ENCODE measurements at regions not wholly inside any gene's neighbourhood (a gene's known extent, or its start where the extent isn't known, plus 50 kb on each side); places are given as distances from the start of the nearest gene placed in this dataset.

DNA sequence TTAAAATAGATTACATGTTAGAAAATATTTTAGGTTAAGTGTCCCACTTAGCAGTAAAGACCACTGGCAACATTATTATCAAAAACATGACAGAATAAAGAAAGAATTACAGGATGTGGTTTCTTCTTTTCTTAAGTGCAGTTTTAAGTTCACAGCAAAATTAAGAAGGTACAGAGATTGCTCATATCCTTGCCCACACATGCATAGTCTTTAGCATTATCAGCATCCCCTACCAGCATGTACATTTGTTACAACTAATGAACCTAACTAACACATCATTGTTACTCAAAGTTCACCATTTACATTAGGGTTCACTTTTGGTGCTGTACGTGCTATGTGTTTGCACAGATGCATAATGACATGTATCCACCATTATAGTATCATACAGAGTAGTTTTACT lies 837.7 kb upstream of the CDH9 start:
- TF ChIP-seq NFIC (IDR thresholded peaks at IDR 0.05), result no peak
- no peak for TF ChIP-seq ZBTB7A (IDR thresholded peaks at IDR 0.05; ENCODE audit: low read depth)
- TF ChIP-seq REST (IDR thresholded peaks at IDR 0.05; ENCODE audit: low read depth), result no peak
- no peak for TF ChIP-seq TCF12 (IDR thresholded peaks at IDR 0.05; ENCODE audit: low read depth)
- no peak for TF ChIP-seq RAD21 (IDR thresholded peaks at IDR 0.05; ENCODE audit: low read depth)
- no peak for TF ChIP-seq CEBPB (IDR thresholded peaks at IDR 0.05)
- no peak for TF ChIP-seq TAF1 (IDR thresholded peaks at IDR 0.05; ENCODE audit: low read depth)
- TF ChIP-seq FOXM1 (IDR thresholded peaks at IDR 0.05; ENCODE audit: borderline replicate concordance, low read depth), result no peak

DNA sequence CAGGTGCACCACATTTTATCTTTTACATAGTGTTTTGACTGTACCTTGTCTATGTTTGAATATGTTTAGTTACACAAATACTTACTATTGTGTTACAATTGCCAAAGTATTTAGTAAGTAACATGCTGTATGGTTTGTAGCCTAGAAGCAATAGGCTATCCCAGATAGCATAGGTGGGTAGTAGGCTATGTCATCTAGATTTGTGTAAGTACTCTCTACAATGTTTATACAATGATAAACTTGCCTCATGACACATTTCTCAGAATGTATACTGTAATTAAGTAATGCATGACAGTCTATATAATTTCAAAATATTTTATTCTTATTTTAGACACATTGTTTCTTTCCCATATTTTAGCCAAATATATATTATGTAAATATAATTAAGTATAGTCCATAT lies 836.8 kb upstream of the CDH9 start:
- TF ChIP-seq TAF1 (IDR thresholded peaks at IDR 0.05; ENCODE audit: low read depth) (no peak), TCF12 (IDR thresholded peaks at IDR 0.05; ENCODE audit: low read depth) (no peak), CEBPB (IDR thresholded peaks at IDR 0.05) (no peak), NFIC (IDR thresholded peaks at IDR 0.05) (no peak), ZBTB7A (IDR thresholded peaks at IDR 0.05; ENCODE audit: low read depth) (no peak), YY1 (IDR thresholded peaks at IDR 0.05; ENCODE audit: low read depth) (no peak), REST (IDR thresholded peaks at IDR 0.05; ENCODE audit: low read depth) (no peak), USF1 (IDR thresholded peaks at IDR 0.05) (no peak), FOXM1 (IDR thresholded peaks at IDR 0.05; ENCODE audit: borderline replicate concordance, low read depth) (no peak), EGR1 (IDR thresholded peaks at IDR 0.05) (no peak), TEAD4 (IDR thresholded peaks at IDR 0.05) (no peak), EP300 (IDR thresholded peaks at IDR 0.05; ENCODE audit: borderline replicate concordance) (no peak), CREB1 (IDR thresholded peaks at IDR 0.05; ENCODE audit: low read depth) (no peak), RAD21 (IDR thresholded peaks at IDR 0.05; ENCODE audit: low read depth) (no peak)
- TF ChIP-seq, protein P1, sequence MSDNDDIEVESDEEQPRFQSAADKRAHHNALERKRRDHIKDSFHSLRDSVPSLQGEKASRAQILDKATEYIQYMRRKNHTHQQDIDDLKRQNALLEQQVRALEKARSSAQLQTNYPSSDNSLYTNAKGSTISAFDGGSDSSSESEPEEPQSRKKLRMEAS (IDR thresholded peaks at IDR 0.05), result no peak

DNA sequence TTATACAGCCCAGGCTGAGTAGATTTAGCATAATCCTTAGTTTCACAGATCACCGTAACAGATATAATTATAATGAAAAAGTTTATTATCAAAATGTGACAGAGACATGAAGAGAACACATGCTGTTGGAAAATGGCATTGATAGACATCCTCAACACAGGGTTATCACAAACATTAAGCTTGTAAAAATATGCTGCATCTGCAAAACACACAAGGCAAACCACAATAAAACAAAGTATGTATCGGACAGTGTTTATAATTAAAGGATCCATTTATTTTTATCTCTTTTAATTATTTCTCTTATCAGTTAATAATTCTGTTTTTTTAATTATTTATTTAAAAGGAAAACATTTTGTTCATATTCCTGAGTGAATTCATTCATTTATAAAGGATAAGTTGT lies 829.9 kb upstream of the CDH9 start:
- TF ChIP-seq FOXM1 (IDR thresholded peaks at IDR 0.05; ENCODE audit: borderline replicate concordance, low read depth), result no peak
- TF ChIP-seq USF1 (IDR thresholded peaks at IDR 0.05), result no peak
- no peak for TF ChIP-seq EGR1 (IDR thresholded peaks at IDR 0.05)
- no peak for TF ChIP-seq TCF12 (IDR thresholded peaks at IDR 0.05; ENCODE audit: low read depth)
- no peak for TF ChIP-seq ZBTB7A (IDR thresholded peaks at IDR 0.05; ENCODE audit: low read depth)
- TF ChIP-seq CREB1 (IDR thresholded peaks at IDR 0.05; ENCODE audit: low read depth), result no peak

- TF ChIP-seq CEBPB (IDR thresholded peaks at IDR 0.05) (no peak), USF1 (IDR thresholded peaks at IDR 0.05) (no peak), REST (IDR thresholded peaks at IDR 0.05; ENCODE audit: low read depth) (no peak), EGR1 (IDR thresholded peaks at IDR 0.05) (no peak), FOXM1 (IDR thresholded peaks at IDR 0.05; ENCODE audit: borderline replicate concordance, low read depth) (no peak), RAD21 (IDR thresholded peaks at IDR 0.05; ENCODE audit: low read depth) (no peak), TAF1 (IDR thresholded peaks at IDR 0.05; ENCODE audit: low read depth) (no peak), EP300 (IDR thresholded peaks at IDR 0.05; ENCODE audit: borderline replicate concordance) (no peak), TCF12 (IDR thresholded peaks at IDR 0.05; ENCODE audit: low read depth) (no peak), CREB1 (IDR thresholded peaks at IDR 0.05; ENCODE audit: low read depth) (no peak), ZBTB7A (IDR thresholded peaks at IDR 0.05; ENCODE audit: low read depth) (no peak), YY1 (IDR thresholded peaks at IDR 0.05; ENCODE audit: low read depth) (no peak), NFIC (IDR thresholded peaks at IDR 0.05) (no peak), TEAD4 (IDR thresholded peaks at IDR 0.05) (no peak)
- TF ChIP-seq, protein P1 (IDR thresholded peaks at IDR 0.05), result no peak
These were observed 817.1 kb upstream of the CDH9 start for GRCh38 chr5:27855491-27855890.

Data from Ishikawa (cell line).